ENCODE measurements at regions not wholly inside any gene's neighbourhood (a gene's known extent, or its start where the extent isn't known, plus 50 kb on each side); places are given as distances from the start of the nearest gene placed in this dataset.

DNA sequence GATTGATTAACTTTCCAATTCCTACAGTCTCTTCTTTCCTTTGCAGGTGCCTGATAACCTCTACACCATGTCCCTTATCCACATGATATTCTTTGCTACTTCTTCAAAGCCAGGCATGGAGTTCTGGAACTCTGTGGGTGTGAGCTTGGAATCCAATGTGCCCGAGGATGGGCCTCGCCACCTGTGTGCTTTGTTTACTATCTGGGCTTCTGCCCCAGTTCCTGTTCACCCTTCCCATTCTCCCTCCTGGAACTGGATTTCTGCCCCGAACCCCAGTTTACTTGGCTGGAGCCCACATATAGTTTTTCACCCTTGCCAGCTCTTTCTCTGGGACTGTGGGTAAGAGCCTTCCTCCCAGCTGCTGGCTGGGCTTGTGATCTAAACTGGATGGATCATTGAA, 75.2 kb upstream of the AK4 start:
- no peak overlapping the region for H3K4me3 ChIP-seq (ENCODE audit: control extremely low read depth in 1 of 5, extremely low read depth in 1 of 5, insufficient read depth in 1 of 5, low read depth in 2 of 5, low read length in 4 of 5)
- peaks cover 14% of the 10 kb centered on the region for H3K4me1 Mint-ChIP-seq
- ChIA-PET POLR2A (no interaction called here), CTCF (interaction anchor here (7.4 kb wide), 1 partner anchor 11 kb away, joined by 232 read pairs; no protein-coding TSS in a partner anchor)
- TF ChIP-seq, protein P1, sequence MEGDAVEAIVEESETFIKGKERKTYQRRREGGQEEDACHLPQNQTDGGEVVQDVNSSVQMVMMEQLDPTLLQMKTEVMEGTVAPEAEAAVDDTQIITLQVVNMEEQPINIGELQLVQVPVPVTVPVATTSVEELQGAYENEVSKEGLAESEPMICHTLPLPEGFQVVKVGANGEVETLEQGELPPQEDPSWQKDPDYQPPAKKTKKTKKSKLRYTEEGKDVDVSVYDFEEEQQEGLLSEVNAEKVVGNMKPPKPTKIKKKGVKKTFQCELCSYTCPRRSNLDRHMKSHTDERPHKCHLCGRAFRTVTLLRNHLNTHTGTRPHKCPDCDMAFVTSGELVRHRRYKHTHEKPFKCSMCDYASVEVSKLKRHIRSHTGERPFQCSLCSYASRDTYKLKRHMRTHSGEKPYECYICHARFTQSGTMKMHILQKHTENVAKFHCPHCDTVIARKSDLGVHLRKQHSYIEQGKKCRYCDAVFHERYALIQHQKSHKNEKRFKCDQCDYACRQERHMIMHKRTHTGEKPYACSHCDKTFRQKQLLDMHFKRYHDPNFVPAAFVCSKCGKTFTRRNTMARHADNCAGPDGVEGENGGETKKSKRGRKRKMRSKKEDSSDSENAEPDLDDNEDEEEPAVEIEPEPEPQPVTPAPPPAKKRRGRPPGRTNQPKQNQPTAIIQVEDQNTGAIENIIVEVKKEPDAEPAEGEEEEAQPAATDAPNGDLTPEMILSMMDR (IDR thresholded peaks at IDR 0.05): no peak
- TF ChIP-seq EZH2 (IDR thresholded peaks at IDR 0.05; ENCODE audit: borderline replicate concordance, insufficient read depth, low read depth, low read length, poor library complexity, severe bottlenecking): no peak
- no peaks in the 10 kb centered on the region for H3K27me3 ChIP-seq (replicated peaks in 1 of 4; ENCODE audit: control extremely low read depth in 1 of 4, control insufficient read depth in 3 of 4, insufficient read depth in 4 of 4, low read length in 3 of 4)
- H2AFZ ChIP-seq (ENCODE audit: insufficient read depth, low read depth, low read length, poor library complexity, severe bottlenecking): no peak overlapping the region
- no peaks in the 10 kb centered on the region for H3K36me3 ChIP-seq (replicated peaks in 1 of 2; ENCODE audit: control extremely low read depth in 1 of 2, control insufficient read depth in 1 of 2, extremely low read depth in 1 of 2, insufficient read depth in 2 of 2, low read length in 1 of 2)
- no peaks in the 10 kb centered on the region for H4K20me1 ChIP-seq (ENCODE audit: control insufficient read depth, insufficient read depth, low read length, poor library complexity, severe bottlenecking)
- H3K27me3 Mint-ChIP-seq: peaks cover 7% of the 10 kb centered on the region
- ATAC-seq (ENCODE audit: low read depth) (no peak), DNase-seq (no peak)
- no peak overlapping the region for H3K9ac ChIP-seq (ENCODE audit: low read length)
- H3K4me3 Mint-ChIP-seq: no peak overlapping the region
- no peak overlapping the region for H3K4me2 ChIP-seq (replicated peaks; ENCODE audit: low read depth, low read length, poor library complexity, severe bottlenecking)
- H3K9me3 ChIP-seq (ENCODE audit: control extremely low read depth in 1 of 3, control insufficient read depth in 2 of 3, insufficient read depth in 1 of 3, low read length in 2 of 3): no peaks in the 10 kb centered on the region
- H3K9me3 Mint-ChIP-seq (ENCODE audit: insufficient read depth): no peaks in the 10 kb centered on the region
- no peak overlapping the region for H3K27ac Mint-ChIP-seq
- peaks cover 3% of the 10 kb centered on the region for H3K79me2 ChIP-seq (ENCODE audit: control insufficient read depth, insufficient read depth, low read length)
- no peak overlapping the region for H3K27ac ChIP-seq (ENCODE audit: low read length in 2 of 2)
- intact Hi-C loops (cut with micrococcal nuclease): no loop called here
- WGBS (ENCODE audit: insufficient coverage): 94% methylated on average over 3 of the region's 3 CpGs
- peaks cover 10% of the 10 kb centered on the region in 2 donors for H3K4me1 ChIP-seq (ENCODE audit: control insufficient read depth in 2 of 2, insufficient read depth in 2 of 2, low read length in 2 of 2)

DNA sequence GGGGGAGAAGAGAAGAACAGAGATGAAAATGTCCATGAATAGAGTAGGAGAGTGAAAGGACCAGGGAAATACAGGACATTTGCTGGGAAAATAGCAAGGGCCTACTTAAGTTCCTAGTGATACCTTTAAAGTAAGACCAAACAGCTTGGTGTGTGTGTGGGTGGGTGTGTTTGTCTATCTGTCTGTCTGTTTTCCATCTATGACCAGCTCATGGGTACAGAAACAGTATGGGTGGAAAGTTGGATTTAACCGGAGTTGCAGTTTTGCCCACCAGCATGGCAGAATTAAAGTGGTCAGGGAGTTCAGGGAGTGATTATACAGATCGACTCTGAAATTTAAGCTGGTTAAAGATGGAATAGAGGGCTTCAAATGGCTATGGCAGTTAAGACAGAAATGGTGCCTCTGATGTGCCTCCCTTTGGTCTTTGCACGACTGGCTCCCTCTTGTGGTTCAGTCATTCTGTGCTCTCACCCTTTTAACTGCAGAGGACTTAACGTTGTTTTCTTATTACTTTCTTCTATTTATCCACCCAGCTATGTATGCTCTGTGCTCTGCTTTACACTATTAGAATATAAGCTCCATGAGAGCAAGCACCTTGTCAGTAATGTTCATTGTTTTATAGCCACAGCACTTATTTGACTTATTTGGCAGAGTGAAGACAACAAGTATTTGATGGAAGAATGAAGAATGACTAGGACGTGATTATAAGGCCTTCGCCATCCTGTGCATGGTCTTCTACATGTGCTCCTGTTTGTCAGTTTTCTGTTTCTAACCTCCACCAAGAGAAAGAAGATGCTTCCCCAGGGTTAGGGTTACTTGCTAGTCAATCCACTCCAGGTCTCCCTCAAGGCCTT, 72.7 kb upstream of the AK4 start:
- ATAC-seq (ENCODE audit: low read depth): peak; percentile 92
- H3K4me1 ChIP-seq (ENCODE audit: control insufficient read depth in 2 of 2, insufficient read depth in 2 of 2, low read length in 2 of 2): no peaks in the 10 kb centered on the region
- TF ChIP-seq, protein P1 (IDR thresholded peaks at IDR 0.05): peak; percentile 80
- no peak for TF ChIP-seq EZH2 (IDR thresholded peaks at IDR 0.05; ENCODE audit: borderline replicate concordance, insufficient read depth, low read depth, low read length, poor library complexity, severe bottlenecking)
- no peak overlapping the region for H2AFZ ChIP-seq (ENCODE audit: insufficient read depth, low read depth, low read length, poor library complexity, severe bottlenecking)
- Mint-ChIP-seq H3K9me3 (ENCODE audit: insufficient read depth) (no peaks in the 10 kb centered on the region), H3K4me3 (no peak overlapping the region), H3K27me3 (peaks cover 19% of the 10 kb centered on the region), H3K4me1 (no peaks in the 10 kb centered on the region), H3K27ac (no peak overlapping the region)
- H4K20me1 ChIP-seq (ENCODE audit: control insufficient read depth, insufficient read depth, low read length, poor library complexity, severe bottlenecking): no peaks in the 10 kb centered on the region
- no peak overlapping the region for H3K27ac ChIP-seq (ENCODE audit: low read length in 2 of 2)
- H3K9me3 ChIP-seq (ENCODE audit: control extremely low read depth in 1 of 3, control insufficient read depth in 2 of 3, insufficient read depth in 1 of 3, low read length in 2 of 3): no peaks in the 10 kb centered on the region
- peaks cover 0 to 2% (median 0%) of the 10 kb centered on the region in 4 experiments for H3K27me3 ChIP-seq (replicated peaks in 1 of 4; ENCODE audit: control extremely low read depth in 1 of 4, control insufficient read depth in 3 of 4, insufficient read depth in 4 of 4, low read length in 3 of 4)
- H3K79me2 ChIP-seq (ENCODE audit: control insufficient read depth, insufficient read depth, low read length): no peaks in the 10 kb centered on the region
- ChIA-PET POLR2A (no interaction called here), CTCF (interaction anchor here (0.8 to 7.4 kb wide), 23 partner anchors 13 to 1371 kb away, joined by 3 to 232 read pairs (median 5); partner anchors contain the start of gene JAK1)
- H3K36me3 ChIP-seq (replicated peaks in 1 of 2; ENCODE audit: control extremely low read depth in 1 of 2, control insufficient read depth in 1 of 2, extremely low read depth in 1 of 2, insufficient read depth in 2 of 2, low read length in 1 of 2): no peaks in the 10 kb centered on the region
- H3K4me3 ChIP-seq (ENCODE audit: control extremely low read depth in 1 of 5, extremely low read depth in 1 of 5, insufficient read depth in 1 of 5, low read depth in 2 of 5, low read length in 4 of 5): no peak overlapping the region
- DNase-seq: peak; percentile 80
- no peak overlapping the region for H3K4me2 ChIP-seq (replicated peaks; ENCODE audit: low read depth, low read length, poor library complexity, severe bottlenecking)
- 39% methylated on average over 4 of the region's 6 CpGs for WGBS (ENCODE audit: insufficient coverage)
- H3K9ac ChIP-seq (ENCODE audit: low read length): no peak overlapping the region
- intact Hi-C loops (cut with micrococcal nuclease): loop anchor here (1.0 to 2.0 kb wide), 3 partner anchors 15 to 611 kb away; no protein-coding TSS in a partner anchor
